Osteoblast (primary cell): ENCODE measurements at regions not wholly inside any gene's neighbourhood (a gene's known extent, or its start where the extent isn't known, plus 50 kb on each side); places are given as distances from the start of the nearest gene placed in this dataset.

Source experiments
- DNase-seq: peaks from one replicate; pipeline ENCODE4 v3.0.0; 2011; ENCODE audit warnings: low spot score, mixed read lengths; ENCODE audit not compliant: insufficient read length; ENCODE audit errors: missing footprints
- H2AFZ ChIP-seq: 2 replicates; pipeline ENCODE4 v1.6.0; 2011; ENCODE audit warnings: mild to moderate bottlenecking, low read length
- H3K27ac ChIP-seq: 2 replicates; pipeline ENCODE4 v1.5.1; 2011; ENCODE audit warnings: mild to moderate bottlenecking, low read depth, low read length, moderate library complexity
- H3K27me3 ChIP-seq: 2 replicates; pipeline ENCODE4 v1.6.0; 2012; ENCODE audit warnings: mild to moderate bottlenecking, control low read depth, inconsistent platforms, low read length, moderate library complexity; ENCODE audit not compliant: insufficient read depth
- H3K36me3 ChIP-seq: 2 replicates; pipeline ENCODE4 v1.5.1; 2011; ENCODE audit warnings: mild to moderate bottlenecking, low read length, control low read depth, moderate library complexity; ENCODE audit not compliant: insufficient read depth
- H3K4me1 ChIP-seq: 2 replicates; pipeline ENCODE4 v1.5.1; 2011; ENCODE audit warnings: mild to moderate bottlenecking, low read length, control low read depth, moderate library complexity; ENCODE audit not compliant: insufficient read depth
- H3K4me2 ChIP-seq: 2 replicates; pipeline ENCODE4 v1.6.0; 2011; ENCODE audit warnings: mild to moderate bottlenecking, low read length; ENCODE audit not compliant: insufficient read depth
- H3K4me3 ChIP-seq: fragments of 200-600 bp; sonication (generic); 3 replicates; pipeline ENCODE4 v1.5.1; 2012; ENCODE audit warnings: mild to moderate bottlenecking, low read length, inconsistent platforms; ENCODE audit not compliant: insufficient read depth
- H3K79me2 ChIP-seq: 2 replicates; pipeline ENCODE4 v1.6.0; 2012; ENCODE audit warnings: mild to moderate bottlenecking, low read length, control low read depth, inconsistent platforms; ENCODE audit not compliant: insufficient read depth
- H3K9me3 ChIP-seq: 2 replicates; pipeline ENCODE4 v1.5.1; 2011; ENCODE audit warnings: low read depth, low read length, control low read depth
- H4K20me1 ChIP-seq: 2 replicates; pipeline ENCODE4 v1.6.0; 2012; ENCODE audit warnings: mild to moderate bottlenecking, low read length, control low read depth; ENCODE audit not compliant: insufficient read depth
- CTCF ChIP-seq: IDR thresholded peaks from 2 replicates; pipeline ENCODE4 v1.5.1; 2011; ENCODE audit warnings: mild to moderate bottlenecking, low read depth, low read length, moderate library complexity; ENCODE audit errors: extremely low read depth

GRCh38 chr16:79762217-79762616 is 161.7 kb upstream of the MAF start:
- no peak overlapping the region for H3K4me2 ChIP-seq
- no peaks in the 10 kb centered on the region for H3K27me3 ChIP-seq
- H3K4me3 ChIP-seq: no peak overlapping the region
- no peak overlapping the region for H3K27ac ChIP-seq
- no peaks in the 10 kb centered on the region for H3K9me3 ChIP-seq
- no peaks in the 10 kb centered on the region for H4K20me1 ChIP-seq
- H3K79me2 ChIP-seq: no peaks in the 10 kb centered on the region
- no peak for DNase-seq
- H2AFZ ChIP-seq: no peak overlapping the region
- H3K4me1 ChIP-seq: no peaks in the 10 kb centered on the region
- H3K36me3 ChIP-seq: no peaks in the 10 kb centered on the region
- no peak for TF ChIP-seq CTCF

- Histone ChIP-seq H3K27me3 (no peaks in the 10 kb centered on the region), H3K9me3 (no peaks in the 10 kb centered on the region), H3K36me3 (no peaks in the 10 kb centered on the region), H3K4me1 (peaks cover 2% of the 10 kb centered on the region), H2AFZ (no peak overlapping the region), H3K79me2 (no peaks in the 10 kb centered on the region), H4K20me1 (no peaks in the 10 kb centered on the region), H3K4me2 (no peak overlapping the region), H3K27ac (no peak overlapping the region), H3K4me3 (no peak overlapping the region)
- TF ChIP-seq CTCF: no peak
- peak; percentile 8 for DNase-seq
Observed at GRCh38 chr16:79758615-79759346, 158.2 kb upstream of the MAF start.

GRCh38 chr16:79757968-79758367 is 157.4 kb upstream of the MAF start:
- no peaks in the 10 kb centered on the region for H3K9me3 ChIP-seq
- no peak for TF ChIP-seq CTCF
- H3K36me3 ChIP-seq: no peaks in the 10 kb centered on the region
- no peak overlapping the region for H3K4me3 ChIP-seq
- no peaks in the 10 kb centered on the region for H3K79me2 ChIP-seq
- no peaks in the 10 kb centered on the region for H3K27me3 ChIP-seq
- no peak for DNase-seq
- H2AFZ ChIP-seq: no peak overlapping the region
- peaks cover 2% of the 10 kb centered on the region for H3K4me1 ChIP-seq
- H4K20me1 ChIP-seq: no peaks in the 10 kb centered on the region
- H3K27ac ChIP-seq: no peak overlapping the region
- H3K4me2 ChIP-seq: no peak overlapping the region

GRCh38 chr16:79757163-79757562 is 156.6 kb upstream of the MAF start:
- Histone ChIP-seq H4K20me1 (no peaks in the 10 kb centered on the region), H3K27ac (no peak overlapping the region), H3K36me3 (no peaks in the 10 kb centered on the region), H3K79me2 (no peaks in the 10 kb centered on the region), H3K9me3 (no peaks in the 10 kb centered on the region), H3K27me3 (no peaks in the 10 kb centered on the region), H3K4me3 (no peak overlapping the region), H3K4me2 (no peak overlapping the region), H3K4me1 (peaks cover 6% of the 10 kb centered on the region), H2AFZ (no peak overlapping the region)
- DNase-seq: peak; percentile 3
- TF ChIP-seq CTCF: no peak
